ENCODE measurements at regions not wholly inside any gene's neighbourhood (a gene's known extent, or its start where the extent isn't known, plus 50 kb on each side); places are given as distances from the start of the nearest gene placed in this dataset.

- no peak for TF ChIP-seq CTCF (IDR thresholded peaks at IDR 0.05)
These were observed 368.7 kb upstream of the KLF4 start for GRCh38 chr9:107858260-107858659.

GRCh38 chr9:107856633-107857032 is 367.1 kb upstream of the KLF4 start:
- Histone ChIP-seq H3K4me3 (no peak overlapping the region), H3K27ac (no peak overlapping the region)
- no peak for DNase-seq (ENCODE audit: low spot score)
- no peak for TF ChIP-seq CTCF (IDR thresholded peaks at IDR 0.05)

More at GRCh38 chr9:107858260-107858659, 368.7 kb upstream of the KLF4 start:
- H3K4me3 ChIP-seq: no peak overlapping the region
- no peak overlapping the region for H3K27ac ChIP-seq
- DNase-seq (ENCODE audit: low spot score): no peak

GRCh38 chr9:107855164-107855563 is 365.6 kb upstream of the KLF4 start:
- no peak overlapping the region for H3K27ac ChIP-seq
- TF ChIP-seq CTCF (IDR thresholded peaks at IDR 0.05): no peak
- H3K4me3 ChIP-seq: no peak overlapping the region
- DNase-seq (ENCODE audit: low spot score): no peak

GRCh38 chr9:107853461-107853860 is 363.9 kb upstream of the KLF4 start:
- Histone ChIP-seq H3K27ac (no peak overlapping the region), H3K4me3 (no peak overlapping the region)
- no peak for TF ChIP-seq CTCF (IDR thresholded peaks at IDR 0.05)
- no peak for DNase-seq (ENCODE audit: low spot score)

GRCh38 chr9:107852891-107853290 is 363.3 kb upstream of the KLF4 start:
- DNase-seq (ENCODE audit: low spot score): no peak
- no peak for TF ChIP-seq CTCF (IDR thresholded peaks at IDR 0.05)
- H3K4me3 ChIP-seq: no peak overlapping the region
- H3K27ac ChIP-seq: no peak overlapping the region

- H3K4me3 ChIP-seq: no peak overlapping the region
- no peak for DNase-seq (ENCODE audit: low spot score)
- no peak for TF ChIP-seq CTCF (IDR thresholded peaks at IDR 0.05)
- no peak overlapping the region for H3K27ac ChIP-seq
These were observed 361.1 kb upstream of the KLF4 start for GRCh38 chr9:107850653-107851052.

GRCh38 chr9:107847978-107848964 is 358.7 kb upstream of the KLF4 start:
- no peak overlapping the region for H3K4me3 ChIP-seq
- H3K27ac ChIP-seq: peak overlapping the region in 1 of 2 donors; percentile 67
- TF ChIP-seq CTCF (IDR thresholded peaks at IDR 0.05): no peak
- no peak for DNase-seq (ENCODE audit: low spot score)
